MCF 10A (cell line): ENCODE measurements at regions not wholly inside any gene's neighbourhood (a gene's known extent, or its start where the extent isn't known, plus 50 kb on each side); places are given as distances from the start of the nearest gene placed in this dataset.
"Not testable (repeated sequence)": the region's sequence is repeated elsewhere in the genome, so short reads cannot be mapped to it uniquely, and the experiment has no call there.

Experiments used
- BruUV-seq: library from RNA; stranded (reverse); fragments of 400-500 nt; replicated peaks from 2 replicates; lab custom pipeline; 2021; lab: Mats Ljungman, UMichigan
- CTCF ChIA-PET: fragments of 300-600 bp; sonication (Branson Sonifier 250); formaldehyde crosslinking; extraction: SDS; loops from one replicate; lab custom pipeline; 2021; ENCODE audit warnings: antibody characterized with exemption, inconsistent platforms; lab: Yijun Ruan, JAX
- POLR2A ChIA-PET: fragments of 300-600, 350-650 bp; sonication (Branson Sonifier 250); formaldehyde crosslinking; extraction: SDS; loops from one replicate; lab custom pipeline; 2020; ENCODE audit warnings: antibody characterized with exemption, inconsistent platforms; lab: Yijun Ruan, JAX
- DNase-seq: peaks from one replicate; pipeline ENCODE4 v3.0.0-alpha.2; 2018; ENCODE audit not compliant: unreplicated experiment
- H3K27ac Mint-ChIP-seq: one replicate; pipeline ENCODE4 v1.8.0; 2022; ENCODE audit warnings: mild to moderate bottlenecking, low read depth, mixed read lengths; ENCODE audit not compliant: unreplicated experiment
- H3K27me3 Mint-ChIP-seq: one replicate; pipeline ENCODE4 v1.8.0; 2022; ENCODE audit warnings: mixed read lengths; ENCODE audit not compliant: insufficient read depth, unreplicated experiment
- H3K36me3 Mint-ChIP-seq: one replicate; pipeline ENCODE4 v1.8.0; 2022; ENCODE audit warnings: mild to moderate bottlenecking, moderate library complexity, mixed read lengths; ENCODE audit not compliant: insufficient read depth, unreplicated experiment
- H3K4me1 Mint-ChIP-seq: one replicate; pipeline ENCODE4 v1.8.0; 2022; ENCODE audit warnings: mixed read lengths; ENCODE audit not compliant: insufficient read depth, unreplicated experiment
- H3K4me3 Mint-ChIP-seq: one replicate; pipeline ENCODE4 v1.8.0; 2022; ENCODE audit warnings: mild to moderate bottlenecking, moderate library complexity, mixed read lengths; ENCODE audit not compliant: unreplicated experiment
- H3K9me3 Mint-ChIP-seq: one replicate; pipeline ENCODE4 v1.8.0; 2022; ENCODE audit warnings: mixed read lengths; ENCODE audit not compliant: unreplicated experiment
- CTCF ChIP-seq: fragments of 200-600 bp; IDR thresholded peaks from one replicate; pipeline ENCODE4 v1.8.0; 2022; ENCODE audit warnings: antibody characterized with exemption, mild to moderate bottlenecking; ENCODE audit not compliant: unreplicated experiment
- intact Hi-C: fragments of 100-400 bp; cut with micrococcal nuclease; formaldehyde crosslinking; loops from 2 replicates; pipeline ENCODE4 v1.14.1; 2022

GRCh38 chr10:17523246-17523753 lies 68.9 kb upstream of the ST8SIA6 start:
- CTCF ChIA-PET: no interaction called here
- TF ChIP-seq CTCF: no peak
- intact Hi-C loops: no loop called here
- peaks cover 7% of the 10 kb centered on the region for H3K36me3 Mint-ChIP-seq
- no peak for DNase-seq
- H3K9me3 Mint-ChIP-seq: peaks cover 7% of the 10 kb centered on the region
- H3K27me3 Mint-ChIP-seq: no peaks in the 10 kb centered on the region
- no peak overlapping the region for H3K4me3 Mint-ChIP-seq
- no peak overlapping the region for H3K27ac Mint-ChIP-seq
- H3K4me1 Mint-ChIP-seq: peaks cover 22% of the 10 kb centered on the region
- POLR2A ChIA-PET: no interaction called here
- no TSS peak for BruUV-seq

- H3K27me3 Mint-ChIP-seq, POLR2A ChIA-PET: not testable (repeated sequence)
Measured at GRCh38 chr10:17522269-17522668, 67.9 kb upstream of the ST8SIA6 start.

GRCh38 chr10:17519457-17519856 lies 65.1 kb upstream of the ST8SIA6 start:
- intact Hi-C loops: no loop called here
- POLR2A ChIA-PET: interaction anchor here (0.6 kb wide), 1 partner anchor 99 kb away, joined by 3 read pairs; no protein-coding TSS in a partner anchor
- no peak for DNase-seq
- Mint-ChIP-seq H3K36me3 (peaks cover 5% of the 10 kb centered on the region), H3K4me3 (no peak overlapping the region), H3K4me1 (peaks cover 5% of the 10 kb centered on the region), H3K9me3 (no peaks in the 10 kb centered on the region), H3K27me3 (no peaks in the 10 kb centered on the region), H3K27ac (no peak overlapping the region)
- no peak for TF ChIP-seq CTCF
- BruUV-seq: no TSS peak
- CTCF ChIA-PET: no interaction called here

More at GRCh38 chr10:17522269-17522668, 67.9 kb upstream of the ST8SIA6 start:
- BruUV-seq, DNase-seq, H3K36me3 Mint-ChIP-seq, H3K27ac Mint-ChIP-seq, H3K9me3 Mint-ChIP-seq, H3K4me3 Mint-ChIP-seq, CTCF ChIA-PET, intact Hi-C loops: not testable (repeated sequence)
- peaks cover 12% of the 10 kb centered on the region for H3K4me1 Mint-ChIP-seq

GRCh38 chr10:17518338-17518737 lies 63.9 kb upstream of the ST8SIA6 start:
- H3K36me3 Mint-ChIP-seq: peaks cover 5% of the 10 kb centered on the region
- no peaks in the 10 kb centered on the region for H3K9me3 Mint-ChIP-seq
- ChIA-PET CTCF (no interaction called here), POLR2A (interaction anchor here (1.6 kb wide), 1 partner anchor 8 kb away, joined by 5 read pairs; no protein-coding TSS in a partner anchor)
- DNase-seq: no peak
- no peak for TF ChIP-seq CTCF
- peaks cover 2% of the 10 kb centered on the region for H3K4me1 Mint-ChIP-seq
- H3K27ac Mint-ChIP-seq: no peak overlapping the region
- no TSS peak for BruUV-seq
- H3K4me3 Mint-ChIP-seq: no peak overlapping the region
- no peaks in the 10 kb centered on the region for H3K27me3 Mint-ChIP-seq
- intact Hi-C loops: no loop called here
